Spinal cord (tissue), 9 donors: ENCODE measurements at regions not wholly inside any gene's neighbourhood (a gene's known extent, or its start where the extent isn't known, plus 50 kb on each side); places are given as distances from the start of the nearest gene placed in this dataset.
"Not testable (repeated sequence)": the region's sequence is repeated elsewhere in the genome, so short reads cannot be mapped to it uniquely, and the experiment has no call there.

Experiments used
- DNase-seq, 6 donors: peaks; one replicate each; pipeline versions ENCODE4 v3.0.0 to v3.0.0-alpha.2; 2013 to 2015; ENCODE audit warnings: low spot score in 6 of 6, low read depth in 4 of 6
- H3K27ac ChIP-seq: one replicate; pipeline ENCODE4 v1.5.1; 2013; ENCODE audit warnings: low read depth, low read length, control low read depth
- H3K27me3 ChIP-seq: one replicate; pipeline ENCODE4 v1.6.1; 2013; ENCODE audit warnings: low read length; ENCODE audit not compliant: control insufficient read depth, insufficient read depth
- H3K36me3 ChIP-seq: one replicate; pipeline ENCODE4 v1.6.1; 2013; ENCODE audit warnings: low read length; ENCODE audit not compliant: control insufficient read depth, insufficient read depth
- H3K4me1 ChIP-seq: one replicate; pipeline ENCODE4 v1.6.1; 2013; ENCODE audit warnings: low read length; ENCODE audit not compliant: control insufficient read depth, insufficient read depth
- H3K4me3 ChIP-seq: one replicate; pipeline ENCODE4 v1.5.1; 2013; ENCODE audit warnings: low read depth, low read length, control low read depth
- H3K9me3 ChIP-seq: one replicate; pipeline ENCODE4 v1.6.1; 2013; ENCODE audit warnings: low read length; ENCODE audit not compliant: control insufficient read depth, insufficient read depth
- WGBS: methylation state at CpG from one replicate; pipeline ENCODE4 v1.1.5; 2013; ENCODE audit warnings: missing lambda C conversion rate; ENCODE audit not compliant: insufficient coverage; 5-methylcytosine and 5-hydroxymethylcytosine counted together
- donor health status: healthy.

GRCh38 chr9:31873722-31874121 lies 510.7 kb upstream of the ACO1 start:
- Histone ChIP-seq H3K9me3 (no peaks in the 10 kb centered on the region), H3K4me3 (no peak overlapping the region), H3K4me1 (no peaks in the 10 kb centered on the region), H3K27ac (no peak overlapping the region), H3K27me3 (no peaks in the 10 kb centered on the region), H3K36me3 (no peaks in the 10 kb centered on the region)
- WGBS, result 91% methylated on average over 4 of the region's 7 CpGs
- DNase-seq, result peak in 1 of 6 donors; percentile 5

DNA sequence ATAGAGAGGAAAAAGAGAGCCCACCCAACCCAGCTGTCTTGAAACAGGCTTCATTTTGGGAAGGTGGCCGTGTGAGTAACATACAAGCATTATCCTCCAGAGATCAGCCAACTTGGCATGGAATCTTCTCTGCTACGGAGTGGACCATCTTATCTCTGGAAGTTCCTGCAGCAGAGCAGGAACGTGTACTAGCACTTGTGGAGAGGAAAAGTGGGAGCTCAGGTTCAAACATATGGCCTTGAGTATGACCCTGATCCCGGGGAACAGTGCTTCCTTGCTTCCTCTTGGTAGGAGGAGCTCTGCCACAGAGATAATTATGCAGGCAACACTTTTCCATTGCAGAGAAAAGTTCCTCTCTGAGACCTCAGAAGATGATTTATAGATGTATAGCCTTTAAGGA lies 490.4 kb upstream of the ACO1 start:
- no peaks in the 10 kb centered on the region for H3K4me1 ChIP-seq
- H3K9me3 ChIP-seq, result no peaks in the 10 kb centered on the region
- 79% methylated on average over 3 of the region's 4 CpGs for WGBS
- DNase-seq, result no peak
- H3K27me3 ChIP-seq, result no peaks in the 10 kb centered on the region
- H3K36me3 ChIP-seq, result no peaks in the 10 kb centered on the region
- H3K27ac ChIP-seq, result no peak overlapping the region
- no peak overlapping the region for H3K4me3 ChIP-seq

DNA sequence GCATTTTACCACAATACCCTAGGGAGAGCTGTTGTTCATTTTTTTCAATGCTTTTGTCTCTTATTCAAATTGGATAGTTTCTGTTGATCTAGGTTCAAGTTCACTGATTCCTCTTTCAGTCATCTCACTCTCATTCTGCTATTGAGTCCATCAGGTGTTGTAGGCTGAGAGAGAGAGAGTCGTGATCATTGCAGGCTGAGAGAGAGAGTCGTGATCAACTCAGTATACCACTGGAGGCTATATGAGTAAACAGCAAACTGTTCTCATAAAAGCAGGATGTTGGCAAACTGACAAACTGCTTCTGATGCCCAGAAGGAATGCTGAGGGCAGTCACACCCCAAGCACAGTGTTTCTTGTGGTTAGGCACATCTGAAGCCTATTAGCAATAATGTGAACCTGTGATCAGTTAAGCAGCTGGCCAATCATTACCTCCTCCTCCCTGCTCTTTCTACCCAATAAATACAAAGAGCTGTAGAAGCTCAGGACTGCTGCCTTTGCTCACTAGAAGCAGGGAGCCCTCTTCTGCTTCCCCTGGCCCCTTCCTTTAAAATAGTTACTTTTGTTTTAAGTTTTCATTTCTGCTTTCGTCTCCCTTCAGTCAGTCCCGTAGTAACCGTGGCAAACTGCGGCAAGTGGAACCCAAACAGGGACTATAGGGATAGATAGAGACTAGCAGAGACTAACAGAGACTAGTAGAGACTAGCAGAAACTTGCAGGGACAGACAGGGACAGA lies 476.1 kb upstream of the ACO1 start:
- H3K4me1 ChIP-seq, result no peaks in the 10 kb centered on the region
- no peak overlapping the region for H3K4me3 ChIP-seq
- no peaks in the 10 kb centered on the region for H3K36me3 ChIP-seq
- no peaks in the 10 kb centered on the region for H3K9me3 ChIP-seq
- 83% methylated on average over 6 of the region's 6 CpGs for WGBS
- no peak for DNase-seq
- no peaks in the 10 kb centered on the region for H3K27me3 ChIP-seq
- no peak overlapping the region for H3K27ac ChIP-seq

DNA sequence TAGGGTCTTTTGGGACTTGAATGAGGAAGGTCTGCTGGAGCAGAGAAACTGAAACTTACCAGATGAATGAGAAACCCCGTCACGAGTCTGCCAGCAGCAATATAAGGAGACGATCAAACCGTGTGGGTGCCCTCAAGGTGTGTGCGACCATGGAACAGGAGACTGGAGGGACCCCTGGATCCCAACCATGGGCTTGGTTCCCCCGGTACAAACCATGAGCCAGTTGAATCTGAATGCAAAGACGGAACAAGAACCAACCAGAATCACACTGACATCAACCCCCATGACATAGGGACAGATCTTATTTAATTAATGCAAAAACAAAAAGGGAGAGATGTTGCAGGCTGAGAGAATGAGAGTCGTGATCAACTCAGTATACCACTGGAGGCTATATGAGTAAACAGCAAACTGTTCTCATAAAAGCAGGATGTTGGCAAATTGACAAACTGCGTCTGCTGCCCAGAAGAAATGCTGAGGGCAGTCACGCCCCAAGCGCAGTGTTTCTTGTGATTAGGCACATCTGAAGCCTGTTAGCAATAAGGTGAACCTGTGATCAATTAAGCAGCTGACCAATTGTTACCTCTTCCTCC lies 475.5 kb upstream of the ACO1 start:
- WGBS, result 89% methylated on average over 10 of the region's 11 CpGs

GRCh38 chr9:31912636-31913035 lies 471.8 kb upstream of the ACO1 start:
- H3K9me3 ChIP-seq, result no peaks in the 10 kb centered on the region
- H3K4me3 ChIP-seq, result no peak overlapping the region
- no peaks in the 10 kb centered on the region for H3K4me1 ChIP-seq
- H3K27me3 ChIP-seq, result no peaks in the 10 kb centered on the region
- H3K27ac ChIP-seq, result no peak overlapping the region
- peak in 2 of 6 donors; percentile 3 to 57 for DNase-seq
- H3K36me3 ChIP-seq, result no peaks in the 10 kb centered on the region

More for the DNA sequence above, 475.5 kb upstream of the ACO1 start:
- H3K36me3 ChIP-seq, result no peaks in the 10 kb centered on the region
- no peaks in the 10 kb centered on the region for H3K4me1 ChIP-seq
- H3K4me3 ChIP-seq, result no peak overlapping the region
- H3K27me3 ChIP-seq, result no peaks in the 10 kb centered on the region
- no peak overlapping the region for H3K27ac ChIP-seq
- DNase-seq, result no peak
- no peaks in the 10 kb centered on the region for H3K9me3 ChIP-seq

- no CpG with 5 or more reads among the region's 2 CpGs for WGBS
- Histone ChIP-seq H3K9me3 (no peaks in the 10 kb centered on the region), H3K36me3 (no peaks in the 10 kb centered on the region), H3K27ac (no peak overlapping the region), H3K4me3 (no peak overlapping the region), H3K27me3 (no peaks in the 10 kb centered on the region), H3K4me1 (no peaks in the 10 kb centered on the region)
- peak in 1 of 6 donors; percentile 2 for DNase-seq
Observed at GRCh38 chr9:31916591-31917241, 467.7 kb upstream of the ACO1 start.

- H3K36me3 ChIP-seq, DNase-seq, H3K4me1 ChIP-seq, H3K9me3 ChIP-seq, H3K27ac ChIP-seq, H3K4me3 ChIP-seq, H3K27me3 ChIP-seq: not testable (repeated sequence)
- 98% methylated on average over 12 of the region's 13 CpGs for WGBS
Observed at GRCh38 chr9:31937737-31938136, 446.7 kb upstream of the ACO1 start.

DNA sequence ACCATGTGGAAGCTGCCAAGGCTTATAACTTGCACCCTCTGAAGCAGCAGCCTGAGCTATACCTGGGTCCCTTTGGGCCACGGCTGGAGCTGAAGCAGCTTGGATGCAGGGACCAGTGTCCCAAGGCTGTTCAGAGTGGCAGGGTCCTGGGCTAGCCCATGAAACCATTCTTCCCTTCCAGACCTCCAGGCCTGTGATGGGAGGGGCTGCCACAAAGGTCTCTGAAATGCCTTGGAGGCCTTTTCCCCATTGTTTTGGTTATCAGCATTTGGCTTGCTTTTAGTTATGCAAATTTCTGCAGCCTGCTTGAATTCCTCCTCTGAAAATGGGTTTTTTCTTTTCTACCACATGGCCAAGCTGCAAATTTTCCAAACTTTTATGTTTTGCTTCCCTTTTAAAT lies 433.7 kb upstream of the ACO1 start:
- WGBS, result 70% methylated on average over 1 of the region's 1 CpG
- H3K4me3 ChIP-seq, result no peak overlapping the region
- H3K27me3 ChIP-seq, result no peaks in the 10 kb centered on the region
- H3K4me1 ChIP-seq, result no peaks in the 10 kb centered on the region
- no peak overlapping the region for H3K27ac ChIP-seq
- H3K9me3 ChIP-seq, result peaks cover 5% of the 10 kb centered on the region
- no peak for DNase-seq
- no peaks in the 10 kb centered on the region for H3K36me3 ChIP-seq

DNA sequence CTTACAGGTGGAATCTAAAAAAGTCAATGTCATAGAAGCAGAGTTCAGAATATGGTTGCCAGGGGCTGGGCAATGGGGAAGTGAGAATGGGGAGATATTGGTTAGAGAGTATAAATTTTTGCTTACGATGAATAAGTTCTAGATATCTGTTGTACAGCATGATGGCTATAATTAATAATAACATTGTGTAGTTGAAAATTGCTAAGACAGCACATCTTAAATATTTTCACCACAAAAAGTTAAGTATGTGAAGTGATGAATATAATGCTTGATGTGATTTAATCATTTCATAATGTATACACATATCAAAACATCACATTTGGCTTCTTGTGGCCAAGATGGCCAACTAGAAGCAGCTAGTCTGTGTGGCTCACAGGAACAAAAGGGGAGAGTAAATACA lies 425.9 kb upstream of the ACO1 start:
- no peak overlapping the region for H3K27ac ChIP-seq
- H3K4me3 ChIP-seq, result no peak overlapping the region
- H3K27me3 ChIP-seq, result no peaks in the 10 kb centered on the region
- no CpG with 5 or more reads among the region's 1 CpG for WGBS
- H3K9me3 ChIP-seq, result peaks cover 10% of the 10 kb centered on the region
- no peaks in the 10 kb centered on the region for H3K4me1 ChIP-seq
- DNase-seq, result no peak
- no peaks in the 10 kb centered on the region for H3K36me3 ChIP-seq

- no peaks in the 10 kb centered on the region for H3K9me3 ChIP-seq
- H3K27ac ChIP-seq, result no peak overlapping the region
- H3K36me3 ChIP-seq, result no peaks in the 10 kb centered on the region
- H3K4me3 ChIP-seq, result no peak overlapping the region
- DNase-seq, result no peak
- no peaks in the 10 kb centered on the region for H3K4me1 ChIP-seq
- no peaks in the 10 kb centered on the region for H3K27me3 ChIP-seq
- WGBS, result 73% methylated on average over 2 of the region's 2 CpGs
Observed at GRCh38 chr9:31969552-31969951, 414.9 kb upstream of the ACO1 start.
